MM.1S (cell line): ENCODE measurements at regions not wholly inside any gene's neighbourhood (a gene's known extent, or its start where the extent isn't known, plus 50 kb on each side); places are given as distances from the start of the nearest gene placed in this dataset.

Experiments used
- EZH2phosphoT487 ChIP-seq: fragments of 300-600 bp; sonication (generic); IDR thresholded peaks from 2 replicates; pipeline ENCODE4 v1.6.1; 2018; ENCODE audit warnings: antibody characterized with exemption, low read length
- TF ChIP-seq, protein P1 (sequence below): fragments of 300-600 bp; sonication (generic); IDR thresholded peaks from 2 replicates; pipeline ENCODE4 v1.5.1; 2016; ENCODE audit warnings: antibody characterized with exemption, low read length, mixed read lengths

DNA sequence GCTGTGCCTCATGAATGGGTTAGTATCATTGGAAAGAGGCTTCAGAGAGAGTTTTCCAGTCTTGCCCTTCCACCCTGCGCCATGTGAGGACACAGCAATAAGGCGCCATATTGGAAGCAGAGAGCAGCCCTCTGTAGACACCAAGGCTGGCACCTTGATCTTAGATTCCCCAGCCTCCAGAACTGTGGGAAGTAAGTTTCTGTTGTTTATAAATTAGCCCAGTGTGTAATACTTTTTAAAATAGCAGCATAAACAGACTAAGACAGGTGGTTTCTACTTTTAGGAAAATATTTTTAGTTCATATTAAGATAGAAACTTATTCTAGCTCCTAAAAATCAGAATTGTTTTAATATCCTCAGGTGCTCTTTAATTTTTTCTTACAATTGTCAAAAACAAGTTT lies 117.9 kb downstream of the TM9SF2 start:
- TF ChIP-seq, protein P1, sequence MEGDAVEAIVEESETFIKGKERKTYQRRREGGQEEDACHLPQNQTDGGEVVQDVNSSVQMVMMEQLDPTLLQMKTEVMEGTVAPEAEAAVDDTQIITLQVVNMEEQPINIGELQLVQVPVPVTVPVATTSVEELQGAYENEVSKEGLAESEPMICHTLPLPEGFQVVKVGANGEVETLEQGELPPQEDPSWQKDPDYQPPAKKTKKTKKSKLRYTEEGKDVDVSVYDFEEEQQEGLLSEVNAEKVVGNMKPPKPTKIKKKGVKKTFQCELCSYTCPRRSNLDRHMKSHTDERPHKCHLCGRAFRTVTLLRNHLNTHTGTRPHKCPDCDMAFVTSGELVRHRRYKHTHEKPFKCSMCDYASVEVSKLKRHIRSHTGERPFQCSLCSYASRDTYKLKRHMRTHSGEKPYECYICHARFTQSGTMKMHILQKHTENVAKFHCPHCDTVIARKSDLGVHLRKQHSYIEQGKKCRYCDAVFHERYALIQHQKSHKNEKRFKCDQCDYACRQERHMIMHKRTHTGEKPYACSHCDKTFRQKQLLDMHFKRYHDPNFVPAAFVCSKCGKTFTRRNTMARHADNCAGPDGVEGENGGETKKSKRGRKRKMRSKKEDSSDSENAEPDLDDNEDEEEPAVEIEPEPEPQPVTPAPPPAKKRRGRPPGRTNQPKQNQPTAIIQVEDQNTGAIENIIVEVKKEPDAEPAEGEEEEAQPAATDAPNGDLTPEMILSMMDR: no peak
- TF ChIP-seq EZH2phosphoT487: no peak
